Fibroblast of skin of scalp (primary cell): ENCODE measurements at regions not wholly inside any gene's neighbourhood (a gene's known extent, or its start where the extent isn't known, plus 50 kb on each side); places are given as distances from the start of the nearest gene placed in this dataset.

Experiments
- DNase-seq: peaks from one replicate; pipeline ENCODE4 v3.0.0-alpha.2; 2013

DNA sequence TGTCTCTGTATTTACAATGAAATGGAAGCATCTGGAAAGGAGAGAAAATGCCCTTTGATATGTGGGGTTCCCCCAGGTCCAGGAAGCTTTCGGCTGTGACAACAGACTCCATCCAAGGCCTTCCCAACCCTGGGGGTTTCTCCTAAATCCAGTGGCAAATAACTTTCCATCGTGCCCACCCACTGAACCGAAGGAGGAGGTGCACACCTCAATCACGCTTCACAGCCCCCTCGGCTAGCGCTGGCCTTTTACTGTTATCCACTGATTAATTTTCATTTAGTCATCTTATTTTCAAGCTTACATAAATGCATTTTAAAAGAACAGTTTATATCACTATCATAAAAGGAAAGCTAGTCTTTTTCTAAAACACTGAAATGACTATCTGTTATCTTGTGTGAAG, 286.8 kb upstream of the ZMIZ1 start:
- DNase-seq, result no peak

DNA sequence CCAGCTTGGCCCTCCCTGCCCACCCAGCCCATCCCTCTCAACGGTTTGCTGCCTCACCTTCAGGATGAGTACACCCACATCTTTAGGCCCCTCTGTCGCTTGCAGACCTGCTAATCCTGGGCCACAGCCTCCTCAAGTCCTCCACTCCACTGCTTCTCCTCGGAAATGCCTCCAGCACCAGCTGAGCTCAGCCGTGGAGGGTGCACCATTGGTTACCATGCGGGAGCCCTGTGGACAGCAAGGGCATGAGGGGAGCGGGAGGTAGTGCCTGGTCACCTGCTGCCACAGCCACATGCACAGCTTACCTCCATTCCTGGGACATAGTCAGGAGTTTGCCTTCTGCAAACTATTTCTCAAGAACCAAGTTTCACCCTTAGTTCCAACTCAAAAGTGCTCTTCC, 286.3 kb upstream of the ZMIZ1 start:
- no peak for DNase-seq

DNA sequence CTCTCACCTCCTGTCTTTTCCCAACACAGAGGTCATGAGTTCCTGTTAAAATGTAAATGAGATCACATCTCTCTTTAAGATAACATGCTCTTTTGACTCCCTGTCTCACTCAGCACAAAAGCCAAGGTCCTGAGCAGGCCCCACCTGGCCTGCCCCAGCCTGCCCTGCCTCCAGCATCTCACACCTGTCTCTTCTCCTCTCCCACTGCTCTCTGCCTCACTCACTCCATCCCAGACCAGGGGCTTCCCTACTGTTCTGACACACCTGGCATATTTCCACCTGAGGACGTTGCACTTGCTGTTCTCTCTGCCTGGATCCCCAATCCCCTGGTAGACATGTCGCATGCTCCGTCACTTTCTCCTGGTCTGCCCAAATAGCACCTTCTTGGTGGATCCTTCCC, 285.0 kb upstream of the ZMIZ1 start:
- no peak for DNase-seq

DNA sequence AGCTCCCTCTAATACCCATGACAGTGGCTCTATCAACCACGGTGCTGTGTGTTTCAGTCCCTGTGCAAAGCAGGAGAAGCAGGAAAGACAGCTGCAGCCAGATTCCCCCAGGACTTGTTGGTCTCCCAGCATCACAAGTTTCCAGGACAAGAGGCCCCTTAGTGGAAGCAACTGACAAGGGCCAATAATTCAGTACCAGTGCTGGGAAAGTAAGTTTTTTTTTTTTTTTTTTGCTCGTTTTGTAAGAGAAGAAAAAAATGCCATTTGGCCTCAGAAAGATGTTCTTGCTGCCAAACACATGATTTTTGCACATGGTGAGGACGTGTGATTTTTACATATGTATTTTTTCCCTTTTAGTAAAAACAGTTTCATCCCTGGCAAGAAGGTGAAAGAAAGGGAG, 284.2 kb upstream of the ZMIZ1 start:
- no peak for DNase-seq

DNA sequence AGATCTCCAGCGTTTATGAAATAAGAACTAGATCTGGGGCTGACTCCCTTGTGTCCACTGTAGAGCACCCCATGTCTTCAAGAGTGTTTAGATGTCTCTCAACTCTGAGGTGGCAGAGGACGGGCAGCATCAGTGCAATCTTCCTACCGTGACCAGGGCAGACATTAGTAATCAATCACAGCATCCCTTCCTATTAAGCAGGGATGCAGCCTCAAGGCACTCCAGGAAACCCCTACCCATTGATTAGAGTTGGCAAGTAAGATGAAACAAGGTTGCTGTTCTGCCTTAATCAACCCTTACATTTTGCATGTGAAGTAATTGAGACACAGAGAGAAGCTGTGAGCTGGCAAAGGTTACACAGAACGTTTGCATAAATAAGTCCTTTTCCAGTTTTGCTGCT, 283.7 kb upstream of the ZMIZ1 start:
- no peak for DNase-seq

DNA sequence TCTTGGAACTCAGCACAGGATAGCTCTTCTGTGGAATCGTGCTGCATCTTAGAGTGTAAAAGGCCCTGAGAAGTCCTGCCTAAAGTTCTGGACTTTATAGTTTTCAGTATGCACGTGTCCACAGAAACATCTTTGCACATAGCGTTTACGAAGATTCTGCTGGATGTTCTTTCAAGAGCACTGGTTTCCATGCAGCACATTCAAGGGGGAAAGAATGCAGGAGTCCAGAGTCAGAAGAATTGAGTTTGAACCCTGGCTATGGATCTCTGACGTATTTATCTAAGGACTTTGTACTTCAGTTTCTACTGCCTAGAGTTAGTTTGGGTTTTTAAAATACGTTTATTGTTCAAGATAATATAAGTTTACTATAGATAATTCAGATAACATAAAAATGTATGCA, 282.8 kb upstream of the ZMIZ1 start:
- DNase-seq, result no peak

DNA sequence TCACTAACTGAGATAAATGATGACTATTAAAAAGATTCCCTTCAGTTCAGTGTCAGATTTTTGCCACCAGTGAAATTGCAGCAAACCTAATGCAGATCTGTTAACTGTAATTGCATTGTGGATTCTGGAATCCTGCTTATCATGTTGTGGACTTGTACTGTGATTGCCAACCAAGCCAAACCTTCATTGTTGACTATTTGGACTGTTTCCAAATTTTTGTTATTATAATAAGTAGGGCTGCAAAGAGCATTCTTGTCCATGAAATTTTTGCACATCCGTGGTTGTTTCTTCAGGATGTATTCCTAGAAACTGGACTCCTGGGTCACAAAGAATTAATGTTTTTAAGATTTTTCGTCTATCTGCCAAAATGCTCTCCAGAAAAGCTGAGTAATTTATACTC, 281.6 kb upstream of the ZMIZ1 start:
- no peak for DNase-seq

DNA sequence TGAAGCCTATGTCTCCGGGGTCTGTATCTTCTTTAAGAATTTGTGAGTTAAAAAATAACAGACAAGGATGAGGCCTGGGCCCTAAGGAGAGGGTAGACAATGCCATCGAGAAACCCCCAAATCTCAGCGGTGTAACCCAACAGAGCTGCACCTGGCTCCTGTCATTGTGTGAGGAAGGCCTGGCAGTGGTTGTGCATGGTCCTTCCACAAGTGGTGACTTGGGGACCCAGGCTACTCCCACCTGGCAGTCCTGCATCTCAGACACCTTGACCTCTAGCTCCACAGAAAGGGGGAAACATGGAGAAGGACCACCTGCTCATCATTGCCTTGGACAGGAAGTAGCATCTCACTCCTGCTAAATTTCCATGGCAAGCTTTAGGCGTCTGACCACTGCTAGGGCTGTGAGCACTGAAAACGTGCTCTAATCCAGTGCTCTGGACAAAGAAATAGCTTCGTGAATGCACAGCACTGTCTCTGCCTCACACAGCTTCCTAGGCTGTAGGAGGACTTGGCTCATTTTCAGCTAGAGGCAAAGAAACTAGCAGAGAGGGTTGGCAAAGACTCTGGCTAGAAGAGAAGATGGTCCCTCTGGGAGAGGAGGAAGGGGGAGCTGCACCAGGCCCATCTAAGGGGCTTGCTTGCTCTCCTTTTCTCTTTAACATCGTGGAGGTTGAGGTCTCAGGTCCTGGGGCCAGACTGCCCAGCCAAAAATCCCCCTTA, 273.9 kb upstream of the ZMIZ1 start:
- DNase-seq, result no peak

DNA sequence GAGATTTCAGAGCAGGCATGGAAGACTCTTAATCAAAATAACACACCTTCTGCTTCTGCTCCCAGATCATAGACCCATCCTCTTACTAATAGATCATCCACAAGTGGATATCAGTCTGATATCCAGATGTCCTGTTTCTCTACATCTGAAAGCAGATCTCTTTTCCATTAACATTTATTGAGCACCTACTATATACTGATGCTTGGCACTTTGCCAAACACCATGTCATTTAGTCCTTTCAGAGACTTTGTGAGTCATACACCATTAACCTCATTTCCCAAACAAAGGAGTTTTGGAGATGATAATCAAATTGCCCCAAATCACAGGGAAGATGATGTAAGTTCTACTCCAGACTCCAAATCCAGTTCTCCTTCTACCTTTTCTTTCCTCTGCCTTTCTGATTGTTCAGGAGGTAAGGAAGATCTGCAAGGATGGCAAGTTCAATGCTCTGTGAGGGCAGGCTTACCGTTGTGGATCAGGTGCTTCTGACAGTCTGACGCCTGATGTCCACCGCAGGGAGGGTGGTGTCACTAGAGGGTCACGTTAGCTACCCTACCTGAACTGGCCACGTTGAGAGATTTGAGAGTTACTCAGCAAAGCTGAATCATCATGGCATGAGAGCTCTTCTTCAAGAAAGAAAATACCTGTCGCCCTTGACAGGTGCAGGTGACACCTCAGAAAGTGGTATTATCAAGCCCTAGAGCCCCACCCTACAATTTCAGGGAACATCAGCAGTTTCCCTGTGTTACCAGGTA, 269.6 kb upstream of the ZMIZ1 start:
- no peak for DNase-seq

DNA sequence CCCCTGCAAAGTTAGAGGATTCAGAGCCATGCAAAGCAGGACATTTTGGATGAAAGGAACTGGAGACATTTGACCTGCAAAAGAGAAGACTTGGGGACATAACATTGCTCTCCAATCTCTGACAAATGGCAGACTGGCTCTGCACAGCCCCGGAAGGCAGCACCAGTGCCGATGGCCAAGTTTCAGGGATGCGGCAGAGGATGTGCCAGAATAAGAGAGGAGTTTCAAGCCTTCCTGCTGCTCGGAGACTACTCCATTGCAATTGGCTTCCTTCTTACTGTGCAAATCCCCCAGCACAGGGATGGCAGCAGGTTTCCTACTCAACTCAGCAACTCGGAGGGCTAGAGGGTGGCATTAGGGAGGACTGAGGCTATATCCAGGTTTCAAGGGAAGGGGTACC, 268.8 kb upstream of the ZMIZ1 start:
- DNase-seq, result no peak

DNA sequence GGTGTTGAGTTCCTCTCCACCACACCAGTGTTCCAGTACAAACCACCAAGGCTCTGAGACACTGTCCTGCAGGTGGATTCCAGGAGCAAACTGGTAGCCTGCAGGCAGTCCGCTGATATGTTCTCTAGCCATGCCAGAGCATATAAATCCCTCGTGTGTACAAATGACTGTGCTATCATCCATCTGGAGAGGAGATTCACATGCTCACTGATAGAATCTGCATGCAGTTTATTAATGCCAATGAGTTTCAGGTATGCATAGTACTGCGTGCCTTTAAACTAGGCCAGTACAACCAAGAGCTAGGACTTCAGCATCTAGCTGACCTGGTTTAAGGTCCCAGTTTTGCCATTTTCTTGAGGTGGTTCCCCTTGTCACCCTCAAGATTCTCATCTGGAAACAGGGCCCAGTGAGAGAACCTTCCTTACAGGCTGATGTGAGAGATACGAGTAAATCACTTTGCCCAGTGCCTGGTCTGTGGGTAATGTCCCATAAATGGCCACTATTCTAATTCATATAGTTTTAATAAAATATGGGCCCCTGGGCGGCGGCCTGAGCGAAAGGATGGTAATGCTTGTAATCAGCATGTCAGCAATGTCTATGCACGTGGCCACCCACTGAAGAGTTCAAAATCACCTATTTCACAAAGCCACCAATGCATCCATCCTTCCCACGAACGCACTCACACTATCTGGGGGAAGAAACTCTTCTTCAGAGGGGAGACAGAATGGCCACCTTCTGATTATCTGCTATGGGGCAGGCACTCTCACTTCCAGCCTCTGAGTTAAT, 268.0 kb upstream of the ZMIZ1 start:
- DNase-seq, result no peak

DNA sequence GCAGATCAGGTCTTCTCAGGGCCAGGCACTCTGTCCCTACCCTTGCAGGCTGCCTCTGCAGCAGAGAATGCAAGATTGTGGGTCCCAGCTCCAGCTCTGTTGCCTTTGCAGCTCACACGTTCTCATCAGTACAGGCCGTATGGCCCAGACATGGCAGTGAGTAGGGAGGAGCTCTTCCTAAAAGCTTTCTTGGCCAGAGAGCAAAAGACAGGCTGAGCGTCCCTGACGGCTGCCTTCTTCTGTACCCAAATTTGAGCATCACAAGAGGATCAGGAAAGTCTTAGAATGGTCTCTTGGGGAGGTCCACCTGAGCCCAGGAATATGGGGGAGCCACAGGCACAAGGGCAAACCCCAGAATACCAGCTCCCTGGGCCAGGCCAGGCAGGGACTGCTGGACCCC, 266.3 kb upstream of the ZMIZ1 start:
- DNase-seq, result peak; percentile 13

DNA sequence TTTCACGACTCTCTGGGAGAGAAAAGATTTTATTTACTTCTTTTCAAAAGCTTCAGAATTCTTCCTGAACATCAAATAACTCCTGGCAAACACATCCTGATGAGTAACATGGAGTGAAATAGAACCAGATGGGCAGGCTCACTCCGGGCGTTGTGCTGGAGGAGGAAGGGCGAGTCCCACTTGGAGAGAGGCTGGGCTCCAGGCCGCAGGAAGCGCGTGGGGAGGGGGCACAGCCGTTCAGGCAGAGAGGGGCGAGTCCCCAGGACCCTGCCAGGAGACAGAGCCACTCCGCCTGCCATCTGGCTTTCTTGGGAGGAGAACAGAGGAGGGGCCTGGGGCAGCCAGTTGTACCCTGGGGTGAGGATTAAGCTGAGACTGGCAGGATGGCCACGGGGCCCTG, 265.9 kb upstream of the ZMIZ1 start:
- DNase-seq, result peak; percentile 81

DNA sequence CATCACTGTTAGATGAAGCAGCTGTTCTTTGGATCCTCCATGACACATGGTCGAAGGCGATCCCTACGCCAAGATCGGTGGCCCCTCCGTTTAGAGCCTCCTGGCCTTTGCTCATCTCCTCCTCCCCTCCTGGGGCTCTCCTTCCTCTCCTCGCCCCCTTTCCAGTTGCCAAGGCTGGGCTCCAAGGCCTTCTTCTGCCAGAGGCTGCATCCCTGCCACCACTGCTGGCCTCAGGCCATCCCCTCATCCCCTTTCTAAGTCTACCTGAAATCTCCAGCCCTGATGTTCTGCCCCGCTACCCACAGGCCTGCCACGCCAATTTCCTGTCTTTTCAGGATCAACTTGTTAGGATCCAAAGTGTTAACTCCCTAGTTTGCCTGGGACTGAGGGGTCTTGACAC, 265.1 kb upstream of the ZMIZ1 start:
- DNase-seq, result no peak

DNA sequence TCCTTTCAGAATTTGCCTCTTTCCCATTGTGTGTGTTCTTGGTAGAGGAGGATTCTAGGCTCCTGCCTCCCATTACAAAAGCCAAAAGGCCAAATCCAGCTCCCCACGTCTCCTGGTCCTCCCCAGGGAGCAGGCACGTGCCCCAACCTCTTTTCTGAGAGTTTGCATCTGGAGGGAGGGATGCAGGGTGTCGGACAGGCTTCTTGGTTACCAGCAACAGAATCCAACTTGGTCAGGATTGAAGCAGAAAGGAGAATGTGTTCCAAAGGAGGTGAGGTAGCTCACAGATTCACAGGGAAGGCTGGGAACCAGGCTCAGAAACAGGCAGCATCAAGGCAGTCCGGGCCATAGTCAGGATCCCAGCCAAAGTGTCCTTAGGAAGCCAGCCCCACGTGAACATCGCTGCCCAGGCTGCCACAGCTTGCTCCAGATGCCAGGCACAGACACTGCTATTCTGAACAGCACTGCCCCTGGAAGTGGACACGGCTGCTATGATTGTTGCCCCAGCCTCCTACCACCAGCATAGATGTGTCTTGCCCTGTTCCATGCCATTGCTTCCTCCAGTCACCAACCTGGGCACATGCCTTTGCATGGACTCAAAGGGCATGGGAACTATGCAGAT, 264.2 kb upstream of the ZMIZ1 start:
- DNase-seq, result no peak

DNA sequence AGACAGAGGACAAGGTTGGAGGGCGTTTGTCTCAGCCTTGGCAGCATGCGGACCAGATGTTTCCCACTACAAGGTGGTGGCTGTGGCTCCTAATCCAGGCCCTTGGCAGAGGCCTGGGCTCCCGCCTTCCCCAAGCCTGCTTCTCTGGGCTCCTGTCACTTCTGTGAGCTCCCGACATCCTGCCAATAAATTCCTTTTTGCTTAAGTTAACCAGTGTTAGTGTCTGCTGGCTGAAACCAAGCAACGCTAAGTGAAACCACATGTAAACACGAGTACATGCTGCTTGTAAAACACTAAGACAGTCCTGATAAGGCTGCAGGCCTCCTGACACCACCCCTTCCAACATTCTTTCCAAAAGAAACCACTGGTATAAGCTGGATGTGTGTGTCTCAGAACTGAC, 263.6 kb upstream of the ZMIZ1 start:
- DNase-seq, result peak; percentile 99

DNA sequence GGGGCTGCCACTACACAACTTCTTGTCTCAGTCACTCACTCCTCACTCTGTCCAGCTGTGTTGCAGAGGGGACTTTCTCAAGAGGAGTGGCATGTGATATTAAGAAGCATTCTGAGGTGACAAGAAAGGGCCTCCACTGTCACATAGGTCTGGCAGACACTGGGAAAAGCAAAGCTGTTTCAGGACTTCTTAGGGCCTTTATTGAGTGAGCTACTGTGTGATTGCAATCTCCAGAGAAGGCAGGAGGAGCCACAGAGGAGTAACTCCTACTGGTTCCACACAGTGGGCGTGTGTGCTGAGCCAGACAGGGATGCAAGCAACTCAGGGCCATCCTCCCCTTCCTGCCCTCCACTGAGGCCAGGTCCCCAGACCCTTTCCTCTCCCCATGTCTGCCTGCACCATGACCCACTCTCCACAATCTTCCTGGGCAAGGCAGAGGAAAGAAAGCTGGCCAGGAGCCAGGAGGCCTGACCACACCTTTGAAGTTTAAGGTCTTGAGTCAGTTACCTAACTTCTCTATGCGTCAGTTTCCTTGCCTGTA, 262.0 kb upstream of the ZMIZ1 start:
- no peak for DNase-seq

DNA sequence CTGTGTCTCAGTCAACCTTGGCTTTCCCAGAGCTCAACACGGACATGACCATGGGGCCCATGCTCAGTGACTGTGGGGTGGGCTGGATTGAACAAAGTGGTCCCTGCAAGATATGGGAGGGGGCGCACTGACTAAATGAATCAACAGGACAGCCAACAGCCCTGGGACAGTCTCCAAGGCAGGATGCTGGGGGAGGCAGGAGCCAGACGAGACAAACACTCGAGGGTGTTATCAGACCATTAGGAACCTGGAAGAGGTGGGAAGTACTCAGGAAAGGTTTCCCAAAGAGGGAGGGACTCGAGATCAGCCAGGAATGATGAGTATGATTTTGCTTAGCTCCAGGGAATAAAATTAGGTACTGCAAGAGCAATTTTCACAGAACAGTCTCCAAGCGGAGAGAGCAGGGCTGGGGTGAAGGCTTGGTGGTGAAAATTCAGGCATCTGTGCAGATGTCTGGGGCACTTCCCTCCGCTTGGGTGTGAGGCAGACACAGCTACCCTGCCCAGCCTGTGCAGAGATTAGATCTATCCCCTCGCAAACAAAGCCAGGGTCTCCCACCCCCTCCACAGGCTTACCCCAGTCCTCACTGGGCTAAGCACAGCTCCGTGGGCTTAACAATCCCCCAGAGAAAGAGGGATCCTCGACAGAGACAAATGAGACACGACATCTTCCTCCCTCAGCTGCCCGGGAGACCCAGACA, 261.1 kb upstream of the ZMIZ1 start:
- DNase-seq, result no peak

DNA sequence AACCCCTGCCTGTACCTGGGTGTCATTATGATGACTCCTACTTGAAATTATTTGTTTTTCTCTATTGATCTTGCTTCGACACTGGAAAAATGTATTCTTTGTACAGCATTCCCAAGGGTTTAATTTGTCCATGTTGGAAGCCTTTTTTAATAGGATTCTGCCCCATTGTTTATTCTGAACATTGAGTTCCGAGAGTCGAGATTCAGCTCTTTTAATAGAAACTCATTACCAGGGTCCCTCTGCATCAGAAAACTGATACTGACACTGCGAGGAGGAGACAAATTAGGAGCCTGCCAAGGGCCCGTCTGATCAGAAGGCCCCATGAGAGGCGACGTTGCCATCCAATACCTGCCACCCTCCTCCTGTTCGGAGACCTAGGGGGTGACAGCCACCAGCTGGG, 260.5 kb upstream of the ZMIZ1 start:
- no peak for DNase-seq

DNA sequence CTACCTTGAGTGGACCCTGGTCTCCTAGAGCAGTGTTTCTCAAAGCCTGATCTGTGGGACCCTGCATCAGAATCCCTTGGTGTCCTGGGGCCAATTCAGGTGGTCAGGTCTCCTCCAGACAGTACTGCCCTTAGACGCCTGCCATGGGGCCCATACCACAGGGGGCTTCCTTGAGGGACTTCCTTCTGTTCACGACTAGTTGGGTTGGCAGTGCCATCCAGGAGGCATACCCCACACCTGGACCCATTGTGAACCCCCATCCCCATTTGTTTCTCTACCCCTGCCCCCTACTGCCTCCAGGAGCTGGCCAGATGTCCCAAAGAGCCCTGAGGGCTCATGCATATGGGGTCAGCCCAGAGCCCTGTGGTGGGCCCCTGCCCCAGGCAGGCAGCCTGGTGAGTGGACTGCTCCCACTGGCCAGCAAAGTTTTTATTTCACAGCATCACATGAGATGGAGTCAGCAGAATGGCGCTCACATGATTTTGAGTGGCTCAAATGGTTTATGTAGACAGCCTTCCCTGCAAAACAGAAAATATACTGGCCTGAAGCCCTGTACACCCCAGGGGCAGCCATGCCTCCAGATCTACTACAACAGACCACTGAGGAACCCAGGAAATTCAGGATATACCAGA, 259.9 kb upstream of the ZMIZ1 start:
- DNase-seq, result no peak

DNA sequence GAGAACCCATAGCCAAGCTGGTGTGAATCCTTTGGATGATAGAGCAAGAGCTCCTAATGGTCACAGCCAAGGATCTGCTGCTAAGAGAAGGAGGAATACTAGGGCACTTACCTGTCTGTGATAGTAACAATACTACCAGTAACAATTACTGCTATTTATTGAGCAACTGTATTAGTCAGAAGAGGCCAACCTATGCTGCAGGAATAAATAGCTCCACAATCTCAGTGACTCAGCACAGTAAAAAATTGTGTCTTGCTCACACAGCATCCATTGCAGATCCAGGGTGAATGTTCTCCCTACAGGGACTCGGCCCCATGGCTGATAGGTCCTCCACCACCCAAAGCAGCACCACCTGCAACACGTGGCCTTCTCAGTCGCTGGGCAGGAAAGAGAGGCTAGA, 257.6 kb upstream of the ZMIZ1 start:
- DNase-seq, result no peak
